ENCODE measurements at regions not wholly inside any gene's neighbourhood (a gene's known extent, or its start where the extent isn't known, plus 50 kb on each side); places are given as distances from the start of the nearest gene placed in this dataset.
"Not testable (repeated sequence)": the region's sequence is repeated elsewhere in the genome, so short reads cannot be mapped to it uniquely, and the experiment has no call there.

DNA sequence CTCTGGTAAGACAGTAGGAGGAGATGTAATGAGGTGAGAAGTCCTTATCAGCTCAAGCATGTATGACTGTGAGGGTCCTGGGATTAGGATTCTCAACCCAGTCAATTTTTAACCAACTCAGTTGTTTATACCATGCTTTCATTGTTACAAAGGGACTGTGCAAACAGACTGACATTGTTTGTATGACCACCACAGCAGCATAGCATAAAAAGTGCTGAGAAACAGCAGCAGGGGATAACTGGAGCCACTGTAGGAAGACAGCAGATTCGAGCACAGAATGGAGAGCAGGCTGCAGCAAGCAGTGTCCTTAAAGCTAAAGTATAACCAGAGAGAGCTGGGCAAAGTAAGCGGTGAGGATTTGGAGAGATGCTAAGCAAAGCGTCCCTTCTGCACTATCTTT lies 829.5 kb downstream of the REEP3 start:
- TF ChIP-seq BACH2 (CRISPR knock-in tag; IDR thresholded peaks at IDR 0.05; ENCODE audit: borderline replicate concordance) (no peak), SNAI2 (CRISPR knock-in tag; IDR thresholded peaks at IDR 0.05) (no peak), CSDC2 (CRISPR knock-in tag; IDR thresholded peaks at IDR 0.05) (no peak), ISL1 (CRISPR knock-in tag; IDR thresholded peaks at IDR 0.05) (no peak), ESRRG (CRISPR knock-in tag; IDR thresholded peaks at IDR 0.05) (no peak), ZNF70 (CRISPR knock-in tag; IDR thresholded peaks at IDR 0.05) (no peak), TCF4 (CRISPR knock-in tag; IDR thresholded peaks at IDR 0.05; ENCODE audit: borderline replicate concordance) (no peak), ZNF565 (CRISPR knock-in tag; conservative IDR thresholded peaks at IDR 0.05; ENCODE audit: low read depth) (no peak), PPARA (CRISPR knock-in tag; IDR thresholded peaks at IDR 0.05; ENCODE audit: borderline replicate concordance) (no peak), RARB (CRISPR knock-in tag; IDR thresholded peaks at IDR 0.05) (no peak), ZC3H10 (CRISPR knock-in tag; IDR thresholded peaks at IDR 0.05) (no peak), OSR1 (CRISPR knock-in tag; IDR thresholded peaks at IDR 0.05) (no peak)
- TF ChIP-seq, protein P1, sequence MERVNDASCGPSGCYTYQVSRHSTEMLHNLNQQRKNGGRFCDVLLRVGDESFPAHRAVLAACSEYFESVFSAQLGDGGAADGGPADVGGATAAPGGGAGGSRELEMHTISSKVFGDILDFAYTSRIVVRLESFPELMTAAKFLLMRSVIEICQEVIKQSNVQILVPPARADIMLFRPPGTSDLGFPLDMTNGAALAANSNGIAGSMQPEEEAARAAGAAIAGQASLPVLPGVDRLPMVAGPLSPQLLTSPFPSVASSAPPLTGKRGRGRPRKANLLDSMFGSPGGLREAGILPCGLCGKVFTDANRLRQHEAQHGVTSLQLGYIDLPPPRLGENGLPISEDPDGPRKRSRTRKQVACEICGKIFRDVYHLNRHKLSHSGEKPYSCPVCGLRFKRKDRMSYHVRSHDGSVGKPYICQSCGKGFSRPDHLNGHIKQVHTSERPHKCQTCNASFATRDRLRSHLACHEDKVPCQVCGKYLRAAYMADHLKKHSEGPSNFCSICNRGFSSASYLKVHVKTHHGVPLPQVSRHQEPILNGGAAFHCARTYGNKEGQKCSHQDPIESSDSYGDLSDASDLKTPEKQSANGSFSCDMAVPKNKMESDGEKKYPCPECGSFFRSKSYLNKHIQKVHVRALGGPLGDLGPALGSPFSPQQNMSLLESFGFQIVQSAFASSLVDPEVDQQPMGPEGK (CRISPR knock-in tag; IDR thresholded peaks at IDR 0.05; ENCODE audit: borderline replicate concordance): no peak
- TF ChIP-seq, protein P2, sequence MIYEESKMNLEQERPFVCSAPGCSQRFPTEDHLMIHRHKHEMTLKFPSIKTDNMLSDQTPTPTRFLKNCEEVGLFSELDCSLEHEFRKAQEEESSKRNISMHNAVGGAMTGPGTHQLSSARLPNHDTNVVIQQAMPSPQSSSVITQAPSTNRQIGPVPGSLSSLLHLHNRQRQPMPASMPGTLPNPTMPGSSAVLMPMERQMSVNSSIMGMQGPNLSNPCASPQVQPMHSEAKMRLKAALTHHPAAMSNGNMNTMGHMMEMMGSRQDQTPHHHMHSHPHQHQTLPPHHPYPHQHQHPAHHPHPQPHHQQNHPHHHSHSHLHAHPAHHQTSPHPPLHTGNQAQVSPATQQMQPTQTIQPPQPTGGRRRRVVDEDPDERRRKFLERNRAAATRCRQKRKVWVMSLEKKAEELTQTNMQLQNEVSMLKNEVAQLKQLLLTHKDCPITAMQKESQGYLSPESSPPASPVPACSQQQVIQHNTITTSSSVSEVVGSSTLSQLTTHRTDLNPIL (CRISPR knock-in tag; IDR thresholded peaks at IDR 0.05; ENCODE audit: low read depth): no peak
- ATAC-seq: no peak

DNA sequence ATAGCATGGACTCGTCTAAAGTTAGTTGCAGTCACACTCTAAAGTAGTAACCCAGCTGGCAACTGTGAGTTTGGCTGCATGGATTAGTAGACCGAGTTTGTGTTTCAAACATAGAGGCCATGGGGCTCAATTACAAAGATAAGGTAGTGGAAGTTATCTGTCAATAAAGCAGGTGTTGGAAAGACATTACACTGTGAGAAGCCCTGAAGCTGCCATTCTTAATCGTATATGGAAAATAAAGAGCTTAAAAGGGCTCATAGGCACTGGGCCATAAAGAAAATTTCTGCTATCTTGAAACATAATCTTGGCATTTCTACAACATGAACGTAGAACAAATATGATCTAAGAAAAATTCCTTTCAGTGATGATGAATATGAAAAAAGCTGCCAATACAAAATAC lies 837.7 kb downstream of the REEP3 start:
- TF ChIP-seq ZNF8 (CRISPR knock-in tag; IDR thresholded peaks at IDR 0.05): no peak
- TF ChIP-seq ISL1 (CRISPR knock-in tag; IDR thresholded peaks at IDR 0.05): no peak
- no peak for TF ChIP-seq TOX (CRISPR knock-in tag; IDR thresholded peaks at IDR 0.05; ENCODE audit: borderline replicate concordance)
- TF ChIP-seq, protein P3, sequence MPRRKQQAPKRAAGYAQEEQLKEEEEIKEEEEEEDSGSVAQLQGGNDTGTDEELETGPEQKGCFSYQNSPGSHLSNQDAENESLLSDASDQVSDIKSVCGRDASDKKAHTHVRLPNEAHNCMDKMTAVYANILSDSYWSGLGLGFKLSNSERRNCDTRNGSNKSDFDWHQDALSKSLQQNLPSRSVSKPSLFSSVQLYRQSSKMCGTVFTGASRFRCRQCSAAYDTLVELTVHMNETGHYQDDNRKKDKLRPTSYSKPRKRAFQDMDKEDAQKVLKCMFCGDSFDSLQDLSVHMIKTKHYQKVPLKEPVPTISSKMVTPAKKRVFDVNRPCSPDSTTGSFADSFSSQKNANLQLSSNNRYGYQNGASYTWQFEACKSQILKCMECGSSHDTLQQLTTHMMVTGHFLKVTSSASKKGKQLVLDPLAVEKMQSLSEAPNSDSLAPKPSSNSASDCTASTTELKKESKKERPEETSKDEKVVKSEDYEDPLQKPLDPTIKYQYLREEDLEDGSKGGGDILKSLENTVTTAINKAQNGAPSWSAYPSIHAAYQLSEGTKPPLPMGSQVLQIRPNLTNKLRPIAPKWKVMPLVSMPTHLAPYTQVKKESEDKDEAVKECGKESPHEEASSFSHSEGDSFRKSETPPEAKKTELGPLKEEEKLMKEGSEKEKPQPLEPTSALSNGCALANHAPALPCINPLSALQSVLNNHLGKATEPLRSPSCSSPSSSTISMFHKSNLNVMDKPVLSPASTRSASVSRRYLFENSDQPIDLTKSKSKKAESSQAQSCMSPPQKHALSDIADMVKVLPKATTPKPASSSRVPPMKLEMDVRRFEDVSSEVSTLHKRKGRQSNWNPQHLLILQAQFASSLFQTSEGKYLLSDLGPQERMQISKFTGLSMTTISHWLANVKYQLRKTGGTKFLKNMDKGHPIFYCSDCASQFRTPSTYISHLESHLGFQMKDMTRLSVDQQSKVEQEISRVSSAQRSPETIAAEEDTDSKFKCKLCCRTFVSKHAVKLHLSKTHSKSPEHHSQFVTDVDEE (CRISPR knock-in tag; IDR thresholded peaks at IDR 0.05): no peak
- TF ChIP-seq, protein P4, sequence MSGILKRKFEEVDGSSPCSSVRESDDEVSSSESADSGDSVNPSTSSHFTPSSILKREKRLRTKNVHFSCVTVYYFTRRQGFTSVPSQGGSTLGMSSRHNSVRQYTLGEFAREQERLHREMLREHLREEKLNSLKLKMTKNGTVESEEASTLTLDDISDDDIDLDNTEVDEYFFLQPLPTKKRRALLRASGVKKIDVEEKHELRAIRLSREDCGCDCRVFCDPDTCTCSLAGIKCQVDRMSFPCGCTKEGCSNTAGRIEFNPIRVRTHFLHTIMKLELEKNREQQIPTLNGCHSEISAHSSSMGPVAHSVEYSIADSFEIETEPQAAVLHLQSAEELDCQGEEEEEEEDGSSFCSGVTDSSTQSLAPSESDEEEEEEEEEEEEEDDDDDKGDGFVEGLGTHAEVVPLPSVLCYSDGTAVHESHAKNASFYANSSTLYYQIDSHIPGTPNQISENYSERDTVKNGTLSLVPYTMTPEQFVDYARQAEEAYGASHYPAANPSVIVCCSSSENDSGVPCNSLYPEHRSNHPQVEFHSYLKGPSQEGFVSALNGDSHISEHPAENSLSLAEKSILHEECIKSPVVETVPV (CRISPR knock-in tag; IDR thresholded peaks at IDR 0.05): no peak
- TF ChIP-seq OSR1 (CRISPR knock-in tag; IDR thresholded peaks at IDR 0.05): no peak
- TF ChIP-seq, protein P1 (CRISPR knock-in tag; IDR thresholded peaks at IDR 0.05; ENCODE audit: borderline replicate concordance): no peak
- TF ChIP-seq ZFP30 (CRISPR knock-in tag; IDR thresholded peaks at IDR 0.05): no peak
- no peak for TF ChIP-seq BACH2 (CRISPR knock-in tag; IDR thresholded peaks at IDR 0.05; ENCODE audit: borderline replicate concordance)
- no peak for TF ChIP-seq GLIS3 (CRISPR knock-in tag; IDR thresholded peaks at IDR 0.05)
- TF ChIP-seq, protein P2 (CRISPR knock-in tag; IDR thresholded peaks at IDR 0.05; ENCODE audit: low read depth): no peak
- no peak for TF ChIP-seq PPARA (CRISPR knock-in tag; IDR thresholded peaks at IDR 0.05; ENCODE audit: borderline replicate concordance)
- TF ChIP-seq ZNF70 (CRISPR knock-in tag; IDR thresholded peaks at IDR 0.05): no peak
- TF ChIP-seq SNAI2 (CRISPR knock-in tag; IDR thresholded peaks at IDR 0.05): no peak
- TF ChIP-seq RARB (CRISPR knock-in tag; IDR thresholded peaks at IDR 0.05): no peak
- no peak for TF ChIP-seq TCF4 (CRISPR knock-in tag; IDR thresholded peaks at IDR 0.05; ENCODE audit: borderline replicate concordance)
- TF ChIP-seq, protein P5, sequence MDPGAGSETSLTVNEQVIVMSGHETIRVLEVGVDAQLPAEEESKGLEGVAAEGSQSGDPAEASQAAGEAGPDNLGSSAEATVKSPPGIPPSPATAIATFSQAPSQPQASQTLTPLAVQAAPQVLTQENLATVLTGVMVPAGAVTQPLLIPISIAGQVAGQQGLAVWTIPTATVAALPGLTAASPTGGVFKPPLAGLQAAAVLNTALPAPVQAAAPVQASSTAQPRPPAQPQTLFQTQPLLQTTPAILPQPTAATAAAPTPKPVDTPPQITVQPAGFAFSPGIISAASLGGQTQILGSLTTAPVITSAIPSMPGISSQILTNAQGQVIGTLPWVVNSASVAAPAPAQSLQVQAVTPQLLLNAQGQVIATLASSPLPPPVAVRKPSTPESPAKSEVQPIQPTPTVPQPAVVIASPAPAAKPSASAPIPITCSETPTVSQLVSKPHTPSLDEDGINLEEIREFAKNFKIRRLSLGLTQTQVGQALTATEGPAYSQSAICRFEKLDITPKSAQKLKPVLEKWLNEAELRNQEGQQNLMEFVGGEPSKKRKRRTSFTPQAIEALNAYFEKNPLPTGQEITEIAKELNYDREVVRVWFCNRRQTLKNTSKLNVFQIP (CRISPR knock-in tag; IDR thresholded peaks at IDR 0.05; ENCODE audit: borderline replicate concordance, low read depth): no peak
- ATAC-seq: no peak

DNA sequence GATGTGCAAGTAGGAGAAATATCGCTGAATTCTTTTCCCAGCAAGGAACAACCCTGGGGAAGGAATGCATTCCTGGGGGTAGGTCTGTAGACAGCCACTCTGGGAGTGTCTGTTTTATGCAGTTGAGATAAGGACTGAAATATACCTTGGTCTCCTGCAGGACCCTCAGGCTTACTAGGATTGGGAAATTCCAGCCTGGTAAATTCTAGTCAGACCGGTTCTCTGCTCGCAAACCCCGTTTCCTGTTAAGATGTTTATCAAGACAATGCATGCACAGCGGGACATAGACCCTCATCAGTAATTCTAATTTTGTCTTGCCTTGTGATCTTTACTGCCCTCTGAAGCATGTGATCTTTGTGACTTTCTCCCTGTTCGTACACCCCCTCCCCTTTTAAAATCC lies 839.0 kb downstream of the REEP3 start:
- ATAC-seq: not testable (repeated sequence)
